Heart right ventricle (tissue), 16 donors: ENCODE measurements at regions not wholly inside any gene's neighbourhood (a gene's known extent, or its start where the extent isn't known, plus 50 kb on each side); places are given as distances from the start of the nearest gene placed in this dataset.

Experiments used
- ATAC-seq, 8 donors: fragments of 200-7000 bp; cut with Tn5 transposase; one replicate each; pipeline ENCODE4 v1.9.1; 2020; ENCODE audit warnings: mild to moderate bottlenecking in 8 of 8, moderate library complexity in 8 of 8, moderate number of reproducible peaks in 1 of 8
- DNase-seq, 2 donors: peaks; one replicate each; pipeline ENCODE4 v3.0.0-alpha.2; 2020
- H3K27ac ChIP-seq, 10 donors: fragments of 200-600 bp; sonication (generic) in 2 of 10; one replicate each; pipeline versions ENCODE4 v1.5.0 to v1.8.0; 2020 to 2022; ENCODE audit warnings: mild to moderate bottlenecking in 3 of 10
- H3K27me3 ChIP-seq, 7 donors: fragments of 200-600 bp; one replicate each; pipeline ENCODE4 v1.8.0; 2021 to 2022; ENCODE audit warnings: mild to moderate bottlenecking in 2 of 7
- H3K36me3 ChIP-seq, 9 donors: fragments of 200-600 bp; sonication (generic) in 1 of 9; one replicate each; pipeline versions ENCODE4 v1.5.0 to v1.8.0; 2020 to 2022; ENCODE audit warnings: mild to moderate bottlenecking in 2 of 9
- H3K4me1 ChIP-seq, 9 donors: fragments of 200-600 bp; sonication (generic) in 1 of 9; one replicate each; pipeline versions ENCODE4 v1.5.0 to v1.8.0; 2020 to 2022; ENCODE audit warnings: mild to moderate bottlenecking in 4 of 9
- H3K4me3 ChIP-seq, 10 donors: fragments of 200-600 bp; sonication (generic) in 2 of 10; one replicate each; pipeline versions ENCODE4 v1.5.0 to v1.8.0; 2020 to 2022; ENCODE audit warnings: mild to moderate bottlenecking in 7 of 10, moderate library complexity in 2 of 10
- H3K9me3 ChIP-seq, 11 donors: fragments of 200-600 bp in 10 of 11; sonication (generic) in 2 of 11; one replicate each; pipeline versions ENCODE4 v1.5.0 to v1.8.0; 2013 to 2022; ENCODE audit warnings: mild to moderate bottlenecking in 2 of 11, control low read depth in 1 of 11, moderate library complexity in 1 of 11
- WGBS, 2 donors: extraction: QIAGEN DNeasy Blood & Tissue Kit; methylation state at CpG; one replicate each; pipeline ENCODE4 v1.1.7; 2013; ENCODE audit warnings: inconsistent platforms in 1 of 2; 5-methylcytosine and 5-hydroxymethylcytosine counted together
- intact Hi-C, 10 donors: fragments of 100-400 bp; cut with DNase I; formaldehyde crosslinking; loops; one replicate each; pipeline versions ENCODE4 v1.11.1 to v1.14.2; 2022
- TF ChIP-seq, protein P1 (sequence below), 9 donors: fragments of 200-600 bp; sonication (generic) in 2 of 9; IDR thresholded peaks; one replicate each; pipeline versions ENCODE4 v1.5.0 to v1.8.0; 2021 to 2022; ENCODE audit warnings: antibody characterized with exemption in 9 of 9, mild to moderate bottlenecking in 5 of 9, moderate library complexity in 1 of 9
- donor health status: Arrhythmogenic right ventricular cardiomyopathy.
- donor health status: ischemic (EF 13 %, LVEDD 7.1; RV severe dilation, severe dysfunction).
- donor health status: healthy with polysubstance abuse.
- donor health status: DM: no; HTN: yes; CAD: no.
- donor health status: DM: no; HTN: no; CAD: no.
- donor health status: ischemic (EF 25% LVEDD 6.9; RV normal size, moderate dysfunction).
- donor health status: ischemic (EF 25% LVEDD 5.7; RV mildly dilated, moderate dysfunction).
- donor health status: healthy.
- donor health status: DM: yes; HTN: yes; CAD: no.
- donor health status: Ischemic cardiomyopathy.
- donor health status: ischemic (EF 35%, LVEDD 5.7; RV mildly dilated, moderate dysfunction).
- donor health status: nonischemic (EF 11% LVEDD 7.7; RV severe dilation, severe dysfunction).
- donor health status: DM: yes; HTN: yes; CAD: no.
- donor health status: PGD.
- donor health status: ischemic (EF 29% LVEDD 5.4; RV normal size, mild dysfunction).
- donor health status: nonischemic (EF 23%, LVEDD 6.1; RV moderate dilation, normal function).

GRCh38 chr2:155528034-155528433 is 804.5 kb downstream of the NR4A2 start:
- Histone ChIP-seq H3K27ac (no peak overlapping the region), H3K4me1 (no peaks in the 10 kb centered on the region), H3K4me3 (no peak overlapping the region), H3K9me3 (no peaks in the 10 kb centered on the region), H3K36me3 (no peaks in the 10 kb centered on the region), H3K27me3 (no peaks in the 10 kb centered on the region)
- TF ChIP-seq, protein P1, sequence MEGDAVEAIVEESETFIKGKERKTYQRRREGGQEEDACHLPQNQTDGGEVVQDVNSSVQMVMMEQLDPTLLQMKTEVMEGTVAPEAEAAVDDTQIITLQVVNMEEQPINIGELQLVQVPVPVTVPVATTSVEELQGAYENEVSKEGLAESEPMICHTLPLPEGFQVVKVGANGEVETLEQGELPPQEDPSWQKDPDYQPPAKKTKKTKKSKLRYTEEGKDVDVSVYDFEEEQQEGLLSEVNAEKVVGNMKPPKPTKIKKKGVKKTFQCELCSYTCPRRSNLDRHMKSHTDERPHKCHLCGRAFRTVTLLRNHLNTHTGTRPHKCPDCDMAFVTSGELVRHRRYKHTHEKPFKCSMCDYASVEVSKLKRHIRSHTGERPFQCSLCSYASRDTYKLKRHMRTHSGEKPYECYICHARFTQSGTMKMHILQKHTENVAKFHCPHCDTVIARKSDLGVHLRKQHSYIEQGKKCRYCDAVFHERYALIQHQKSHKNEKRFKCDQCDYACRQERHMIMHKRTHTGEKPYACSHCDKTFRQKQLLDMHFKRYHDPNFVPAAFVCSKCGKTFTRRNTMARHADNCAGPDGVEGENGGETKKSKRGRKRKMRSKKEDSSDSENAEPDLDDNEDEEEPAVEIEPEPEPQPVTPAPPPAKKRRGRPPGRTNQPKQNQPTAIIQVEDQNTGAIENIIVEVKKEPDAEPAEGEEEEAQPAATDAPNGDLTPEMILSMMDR (IDR thresholded peaks at IDR 0.05), result no peak
- ATAC-seq (no peak), DNase-seq (no peak)
- intact Hi-C loops, result no loop called here
- WGBS, 2 donors, result 83 to 90% methylated on average over 1 of the region's 1 CpG

DNA sequence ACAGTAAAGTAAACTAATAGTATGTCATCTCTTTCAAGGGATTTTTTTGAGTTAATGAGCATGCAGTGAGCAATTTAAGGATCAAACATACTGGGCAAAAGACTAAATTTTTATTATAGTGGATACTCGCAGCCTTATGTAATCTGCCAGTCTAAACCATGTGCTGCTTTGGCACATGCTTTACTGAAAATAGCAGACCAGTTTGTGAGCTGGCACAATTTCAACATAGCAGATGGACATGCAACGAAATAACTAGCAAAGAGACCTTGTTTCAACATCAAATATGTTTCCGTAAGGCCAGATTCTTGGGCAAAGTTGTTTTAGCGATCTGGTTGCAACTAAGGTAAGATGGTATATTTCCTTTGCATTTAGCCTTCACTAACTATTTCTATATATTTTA is 807.3 kb downstream of the NR4A2 start:
- Histone ChIP-seq H3K36me3 (no peaks in the 10 kb centered on the region), H3K4me1 (no peaks in the 10 kb centered on the region), H3K4me3 (no peak overlapping the region), H3K9me3 (no peaks in the 10 kb centered on the region), H3K27ac (no peak overlapping the region), H3K27me3 (no peaks in the 10 kb centered on the region)
- intact Hi-C loops, result no loop called here
- DNase-seq (no peak), ATAC-seq (no peak)
- 75 to 79% methylated on average over 4 of the region's 4 CpGs for WGBS, 2 donors
- TF ChIP-seq, protein P1 (IDR thresholded peaks at IDR 0.05), result no peak

GRCh38 chr2:155519529-155520130 is 812.9 kb downstream of the NR4A2 start:
- H3K4me3 ChIP-seq, result no peak overlapping the region
- DNase-seq (no peak), ATAC-seq (no peak)
- H3K9me3 ChIP-seq, result no peaks in the 10 kb centered on the region
- WGBS, 2 donors, result 78 to 81% methylated on average over 2 of the region's 2 CpGs
- no peaks in the 10 kb centered on the region for H3K36me3 ChIP-seq
- H3K27ac ChIP-seq, result no peak overlapping the region
- H3K4me1 ChIP-seq, result no peaks in the 10 kb centered on the region
- TF ChIP-seq, protein P1 (IDR thresholded peaks at IDR 0.05), result no peak
- no peaks in the 10 kb centered on the region for H3K27me3 ChIP-seq
- intact Hi-C loops, result no loop called here

DNA sequence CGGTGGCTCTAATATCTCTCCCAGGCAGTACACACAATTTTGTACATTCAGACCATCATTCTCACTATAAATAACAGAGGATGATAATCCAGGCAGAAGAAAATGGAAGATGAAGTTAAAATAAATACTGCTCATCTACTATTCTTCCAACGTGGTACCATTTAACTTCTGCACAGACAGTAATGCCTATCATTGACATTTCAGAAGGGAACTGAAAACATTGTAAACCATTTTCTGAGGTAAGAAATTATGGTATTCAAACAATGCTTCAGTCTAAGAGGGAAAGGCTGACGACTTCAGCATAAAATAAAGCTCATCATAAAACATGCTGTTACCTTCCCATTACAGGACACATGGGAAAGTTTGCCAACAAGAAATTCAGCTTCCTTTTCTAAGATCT is 814.4 kb downstream of the NR4A2 start:
- ATAC-seq (no peak), DNase-seq (no peak)
- intact Hi-C loops, result no loop called here
- H3K4me1 ChIP-seq, result no peaks in the 10 kb centered on the region
- no peaks in the 10 kb centered on the region for H3K36me3 ChIP-seq
- no peak overlapping the region for H3K4me3 ChIP-seq
- TF ChIP-seq, protein P1 (IDR thresholded peaks at IDR 0.05), result no peak
- H3K27ac ChIP-seq, result no peak overlapping the region
- no peaks in the 10 kb centered on the region for H3K27me3 ChIP-seq
- H3K9me3 ChIP-seq, result no peaks in the 10 kb centered on the region
- WGBS, 2 donors, result 64 to 66% methylated on average over 3 of the region's 3 CpGs
